HEK293T (cell line): ENCODE measurements at regions not wholly inside any gene's neighbourhood (a gene's known extent, or its start where the extent isn't known, plus 50 kb on each side); places are given as distances from the start of the nearest gene placed in this dataset.

Experiments
- CTCF ChIA-PET: fragments of 350-600 bp; formaldehyde crosslinking; extraction: SDS; loops from one replicate; lab custom pipeline; 2021; ENCODE audit warnings: antibody characterized with exemption, inconsistent platforms; lab: Yijun Ruan, JAX
- POLR2A ChIA-PET: fragments of 350-600 bp; formaldehyde crosslinking; extraction: SDS; loops from one replicate; lab custom pipeline; 2020; ENCODE audit warnings: antibody characterized with exemption, inconsistent platforms; lab: Yijun Ruan, JAX
- DNase-seq: peaks from one replicate; pipeline ENCODE4 v3.0.0; 2012; ENCODE audit warnings: mixed read lengths; ENCODE audit errors: extremely low spot score
- ARNT ChIP-seq: fragments of 450-650 bp; IDR thresholded peaks from 2 replicates; pipeline ENCODE4 v1.6.1; 2017; ENCODE audit warnings: mild to moderate bottlenecking
- BHLHE40 ChIP-seq: fragments of 450-650 bp; IDR thresholded peaks from 2 replicates; pipeline ENCODE4 v1.6.1; 2016; ENCODE audit warnings: mild to moderate bottlenecking, moderate library complexity, borderline replicate concordance
- CTBP1 ChIP-seq: fragments of 450-650 bp; IDR thresholded peaks from 2 replicates; pipeline ENCODE4 v1.6.1; 2016; ENCODE audit warnings: borderline replicate concordance
- ELF4 ChIP-seq: fragments of 450-650 bp; IDR thresholded peaks from 2 replicates; pipeline ENCODE4 v1.6.1; 2017; ENCODE audit warnings: antibody characterized with exemption
- FOXA1 ChIP-seq: fragments of 450-650 bp; IDR thresholded peaks from 2 replicates; pipeline ENCODE4 v1.6.1; 2016; ENCODE audit warnings: mild to moderate bottlenecking
- FOXK2 ChIP-seq: fragments of 450-650 bp; IDR thresholded peaks from 2 replicates; pipeline ENCODE4 v1.6.1; 2016; ENCODE audit warnings: mild to moderate bottlenecking
- FOXM1 ChIP-seq: fragments of 450-650 bp; IDR thresholded peaks from 2 replicates; pipeline ENCODE4 v1.6.1; 2017; ENCODE audit warnings: mild to moderate bottlenecking, borderline replicate concordance
- HDGF ChIP-seq: fragments of 450-650 bp; IDR thresholded peaks from 2 replicates; pipeline ENCODE4 v1.6.1; 2017; ENCODE audit warnings: antibody characterized with exemption, borderline replicate concordance
- L3MBTL2 ChIP-seq: fragments of 450-650 bp; conservative IDR thresholded peaks from 2 replicates; pipeline ENCODE4 v1.6.1; 2016; ENCODE audit warnings: mild to moderate bottlenecking
- LEF1 ChIP-seq: fragments of 450-650 bp; IDR thresholded peaks from 2 replicates; pipeline ENCODE4 v1.6.1; 2017; ENCODE audit warnings: mild to moderate bottlenecking, borderline replicate concordance
- NFRKB ChIP-seq: fragments of 450-650 bp; IDR thresholded peaks from 2 replicates; pipeline ENCODE4 v1.6.1; 2016; ENCODE audit warnings: mild to moderate bottlenecking, moderate library complexity
- PKNOX1 ChIP-seq: fragments of 450-650 bp; IDR thresholded peaks from 2 replicates; pipeline ENCODE4 v1.6.1; 2016
- SP1 ChIP-seq: fragments of 450-650 bp; IDR thresholded peaks from 2 replicates; pipeline ENCODE4 v1.6.1; 2017
- SUZ12 ChIP-seq: fragments of 450-650 bp; IDR thresholded peaks from 2 replicates; pipeline ENCODE4 v1.6.1; 2016; ENCODE audit warnings: mild to moderate bottlenecking
- TARDBP ChIP-seq: fragments of 450-650 bp; IDR thresholded peaks from 2 replicates; pipeline ENCODE4 v1.6.1; 2016
- ZNF384 ChIP-seq: fragments of 450-650 bp; IDR thresholded peaks from 2 replicates; pipeline ENCODE4 v1.6.1; 2016

- CTCF ChIA-PET = no interaction called here
- POLR2A ChIA-PET = no interaction called here
- TF ChIP-seq PKNOX1 = no peak
- no peak for TF ChIP-seq FOXM1
- TF ChIP-seq L3MBTL2 = no peak
- no peak for TF ChIP-seq FOXA1
- TF ChIP-seq NFRKB = no peak
- TF ChIP-seq LEF1 = no peak
- no peak for TF ChIP-seq BHLHE40
- no peak for TF ChIP-seq ARNT
- no peak for TF ChIP-seq CTBP1
- TF ChIP-seq SP1 = no peak
- DNase-seq = no peak
Measured at GRCh38 chr1:173400387-173400995, 76.6 kb upstream of the PRDX6 start.

GRCh38 chr1:173403996-173404395, 73.1 kb upstream of the PRDX6 start:
- ChIA-PET CTCF (no interaction called here), POLR2A (no interaction called here)
- DNase-seq = no peak
- TF ChIP-seq PKNOX1 (no peak), L3MBTL2 (no peak), SP1 (no peak)

- POLR2A ChIA-PET = no interaction called here
- CTCF ChIA-PET = no interaction called here
- TF ChIP-seq SP1 (no peak), ZNF384 (no peak), FOXK2 (no peak), NFRKB (no peak), HDGF (no peak), CTBP1 (no peak), SUZ12 (no peak), LEF1 (no peak), PKNOX1 (no peak), ELF4 (no peak), FOXM1 (no peak), L3MBTL2 (no peak), ARNT (no peak), FOXA1 (no peak), BHLHE40 (no peak), TARDBP (no peak)
- DNase-seq = no peak
Measured at GRCh38 chr1:173405281-173405680, 71.9 kb upstream of the PRDX6 start.

- CTCF ChIA-PET = no interaction called here
- no peak for TF ChIP-seq TARDBP
- DNase-seq = no peak
- POLR2A ChIA-PET = no interaction called here
Measured at GRCh38 chr1:173405834-173406233, 71.3 kb upstream of the PRDX6 start.

GRCh38 chr1:173406783-173407230, 70.3 kb upstream of the PRDX6 start:
- POLR2A ChIA-PET = no interaction called here
- TF ChIP-seq ELF4 = no peak
- no peak for TF ChIP-seq BHLHE40
- TF ChIP-seq L3MBTL2 = no peak
- no peak for TF ChIP-seq TARDBP
- no peak for TF ChIP-seq ZNF384
- TF ChIP-seq LEF1 = no peak
- no peak for TF ChIP-seq ARNT
- no peak for TF ChIP-seq FOXA1
- TF ChIP-seq SUZ12 = no peak
- TF ChIP-seq CTBP1 = no peak
- no peak for TF ChIP-seq SP1
- no peak for TF ChIP-seq PKNOX1
- TF ChIP-seq NFRKB = no peak
- no peak for TF ChIP-seq FOXM1
- CTCF ChIA-PET = no interaction called here
- DNase-seq = no peak

- POLR2A ChIA-PET = no interaction called here
- no peak for DNase-seq
- CTCF ChIA-PET = interaction anchor here (0.9 kb wide), 1 partner anchor 564 kb away, joined by 3 read pairs; no protein-coding TSS in a partner anchor
- no peak for TF ChIP-seq BHLHE40
- TF ChIP-seq SUZ12 = no peak
- no peak for TF ChIP-seq ZNF384
- TF ChIP-seq L3MBTL2 = no peak
Measured at GRCh38 chr1:173407846-173408245, 69.3 kb upstream of the PRDX6 start.
